ENCODE measurements at regions not wholly inside any gene's neighbourhood (a gene's known extent, or its start where the extent isn't known, plus 50 kb on each side); places are given as distances from the start of the nearest gene placed in this dataset.

DNA sequence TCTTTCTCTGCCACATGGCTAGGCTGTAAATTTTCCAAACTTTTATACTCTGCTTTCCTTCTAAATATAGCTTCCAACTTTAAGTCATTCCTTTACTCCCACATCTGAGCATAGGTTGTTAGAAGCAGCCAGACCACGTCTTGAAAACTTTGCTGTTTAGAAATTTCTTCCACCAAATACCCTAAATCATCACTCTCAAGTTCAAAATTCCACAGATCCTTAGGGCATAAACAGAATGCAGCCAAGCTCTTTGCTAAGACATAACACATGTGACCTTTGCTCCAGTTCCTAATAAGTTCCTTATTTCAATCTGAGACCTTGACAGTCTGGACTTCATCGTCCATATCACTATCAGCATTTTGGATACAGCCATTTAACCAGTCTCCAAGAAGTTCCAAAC lies 749.9 kb downstream of the METTL15 start:
- Histone ChIP-seq H3K27me3 (no peaks in the 10 kb centered on the region), H3K4me3 (no peak overlapping the region), H3K4me1 (no peaks in the 10 kb centered on the region), H3K36me3 (no peaks in the 10 kb centered on the region), H3K27ac (no peak overlapping the region), H3K9me3 (peaks cover 0 to 19% of the 10 kb centered on the region in 2 donors)
- ATAC-seq, result no peak
- no peak for DNase-seq
- no peak for TF ChIP-seq CTCF (IDR thresholded peaks at IDR 0.05)
- intact Hi-C loops (cut with DNase I), result no loop called here

GRCh38 chr11:28849053-28849452 lies 740.9 kb downstream of the METTL15 start:
- ATAC-seq, result no peak
- no peak for DNase-seq
- Histone ChIP-seq H3K4me3 (no peak overlapping the region), H3K4me1 (no peaks in the 10 kb centered on the region), H3K27me3 (no peaks in the 10 kb centered on the region), H3K27ac (no peak overlapping the region), H3K9me3 (peaks cover 0 to 17% of the 10 kb centered on the region in 2 donors), H3K36me3 (no peaks in the 10 kb centered on the region)
- intact Hi-C loops (cut with DNase I), result no loop called here
- TF ChIP-seq CTCF (IDR thresholded peaks at IDR 0.05), result no peak

GRCh38 chr11:28842716-28843115 lies 734.5 kb downstream of the METTL15 start:
- Histone ChIP-seq H3K36me3 (no peaks in the 10 kb centered on the region), H3K27me3 (no peaks in the 10 kb centered on the region), H3K9me3 (peaks cover 0 to 3% of the 10 kb centered on the region in 2 donors), H3K27ac (no peak overlapping the region), H3K4me3 (no peak overlapping the region), H3K4me1 (no peaks in the 10 kb centered on the region)
- DNase-seq, result no peak
- intact Hi-C loops (cut with DNase I), result no loop called here
- TF ChIP-seq CTCF (IDR thresholded peaks at IDR 0.05), result no peak
- no peak for ATAC-seq

GRCh38 chr11:28838741-28839140 lies 730.6 kb downstream of the METTL15 start:
- DNase-seq, result no peak
- no peak for TF ChIP-seq CTCF (IDR thresholded peaks at IDR 0.05)

DNA sequence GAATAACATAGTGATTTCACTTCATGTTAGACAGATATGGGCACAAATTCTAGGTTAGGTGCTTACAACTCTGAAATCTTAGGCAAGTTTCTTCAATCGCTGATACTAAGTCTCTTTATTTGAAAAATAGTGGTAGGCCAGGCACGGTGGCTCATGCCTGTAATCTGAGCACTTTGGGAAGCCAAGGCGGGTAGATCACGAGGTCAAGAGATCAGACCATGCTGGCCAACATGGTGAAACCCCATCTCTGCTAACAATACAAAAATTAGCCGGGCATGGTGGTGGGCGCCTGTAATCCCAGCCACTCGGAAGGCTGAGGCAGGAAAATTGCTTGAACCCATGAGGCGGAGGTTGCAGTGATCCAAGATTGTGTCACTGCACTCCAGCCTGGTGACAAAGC lies 729.4 kb downstream of the METTL15 start:
- no peaks in the 10 kb centered on the region for H3K4me1 ChIP-seq
- TF ChIP-seq CTCF (IDR thresholded peaks at IDR 0.05), result no peak
- peak in 1 of 4 donors; percentile 2 for DNase-seq
- no peak overlapping the region for H3K27ac ChIP-seq
- H3K36me3 ChIP-seq, result no peaks in the 10 kb centered on the region
- no peaks in the 10 kb centered on the region for H3K9me3 ChIP-seq
- intact Hi-C loops (cut with DNase I), result no loop called here
- no peak overlapping the region for H3K4me3 ChIP-seq
- H3K27me3 ChIP-seq, result no peaks in the 10 kb centered on the region
- no peak for ATAC-seq

More at GRCh38 chr11:28838741-28839140, 730.6 kb downstream of the METTL15 start:
- intact Hi-C loops (cut with DNase I), result no loop called here
- Histone ChIP-seq H3K9me3 (no peaks in the 10 kb centered on the region), H3K27ac (no peak overlapping the region), H3K4me3 (no peak overlapping the region), H3K4me1 (no peaks in the 10 kb centered on the region), H3K36me3 (no peaks in the 10 kb centered on the region), H3K27me3 (no peaks in the 10 kb centered on the region)
- no peak for ATAC-seq

Data from left lung (tissue), 4 donors.